Coronary artery (tissue), 2 donors: ENCODE measurements at regions not wholly inside any gene's neighbourhood (a gene's known extent, or its start where the extent isn't known, plus 50 kb on each side); places are given as distances from the start of the nearest gene placed in this dataset.

ENCODE experiments used
- DNase-seq: peaks from one replicate; pipeline ENCODE4 v3.0.0-alpha.2; 2017; ENCODE audit warnings: low spot score
- H3K27ac ChIP-seq, 2 donors: fragments of 200-600 bp; sonication (generic); one replicate each; pipeline ENCODE4 v1.5.1; 2016 to 2019
- H3K4me3 ChIP-seq: fragments of 200-600 bp; sonication (generic); 2 replicates; pipeline ENCODE4 v1.5.1; 2016; ENCODE audit warnings: mild to moderate bottlenecking, moderate library complexity
- TF ChIP-seq, protein P1 (sequence below): fragments of 200-600 bp; sonication (generic); IDR thresholded peaks from one replicate; pipeline ENCODE4 v1.5.1; 2019; ENCODE audit warnings: antibody characterized with exemption

DNA sequence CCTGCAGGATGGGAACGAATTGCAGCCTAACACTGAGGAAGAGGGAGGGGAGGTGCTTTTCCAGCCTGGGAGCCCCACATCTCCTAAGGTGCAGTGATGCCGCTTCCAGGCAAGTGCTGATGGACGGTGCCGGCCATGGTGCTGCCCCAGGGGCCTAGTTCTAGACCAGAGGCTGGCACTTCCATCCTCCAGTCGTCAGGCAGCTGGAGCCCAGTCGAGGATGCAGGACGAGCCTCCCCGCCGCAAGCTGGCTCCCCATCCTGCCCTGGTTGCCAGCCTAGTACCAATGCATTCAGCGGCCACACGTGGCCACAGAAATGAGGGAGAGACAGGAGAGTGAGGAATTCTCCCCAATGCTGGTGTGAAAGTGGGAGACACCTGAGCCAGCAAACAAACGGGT is 413.5 kb downstream of the ZNF516 start:
- H3K4me3 ChIP-seq: no peak overlapping the region
- H3K27ac ChIP-seq: no peak overlapping the region
- DNase-seq: no peak
- TF ChIP-seq, protein P1, sequence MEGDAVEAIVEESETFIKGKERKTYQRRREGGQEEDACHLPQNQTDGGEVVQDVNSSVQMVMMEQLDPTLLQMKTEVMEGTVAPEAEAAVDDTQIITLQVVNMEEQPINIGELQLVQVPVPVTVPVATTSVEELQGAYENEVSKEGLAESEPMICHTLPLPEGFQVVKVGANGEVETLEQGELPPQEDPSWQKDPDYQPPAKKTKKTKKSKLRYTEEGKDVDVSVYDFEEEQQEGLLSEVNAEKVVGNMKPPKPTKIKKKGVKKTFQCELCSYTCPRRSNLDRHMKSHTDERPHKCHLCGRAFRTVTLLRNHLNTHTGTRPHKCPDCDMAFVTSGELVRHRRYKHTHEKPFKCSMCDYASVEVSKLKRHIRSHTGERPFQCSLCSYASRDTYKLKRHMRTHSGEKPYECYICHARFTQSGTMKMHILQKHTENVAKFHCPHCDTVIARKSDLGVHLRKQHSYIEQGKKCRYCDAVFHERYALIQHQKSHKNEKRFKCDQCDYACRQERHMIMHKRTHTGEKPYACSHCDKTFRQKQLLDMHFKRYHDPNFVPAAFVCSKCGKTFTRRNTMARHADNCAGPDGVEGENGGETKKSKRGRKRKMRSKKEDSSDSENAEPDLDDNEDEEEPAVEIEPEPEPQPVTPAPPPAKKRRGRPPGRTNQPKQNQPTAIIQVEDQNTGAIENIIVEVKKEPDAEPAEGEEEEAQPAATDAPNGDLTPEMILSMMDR: no peak

DNA sequence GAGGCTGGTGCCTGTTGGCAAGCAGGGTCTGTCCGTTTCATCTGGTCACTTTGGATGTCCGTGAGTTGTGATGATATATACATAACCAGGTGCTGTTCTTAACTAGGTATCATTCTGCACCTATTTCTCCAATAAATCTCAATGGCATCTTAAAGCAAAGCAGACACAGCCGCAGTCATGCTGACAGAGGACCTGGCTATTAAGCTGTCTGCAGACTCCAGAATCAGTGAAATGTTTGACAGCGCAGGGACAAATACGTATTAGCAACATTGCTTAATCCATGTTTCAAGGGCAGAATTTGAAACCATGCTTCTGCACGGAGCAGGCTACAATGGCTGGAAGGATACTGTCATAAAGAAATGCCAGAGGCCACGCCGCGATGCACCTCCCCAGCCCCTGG is 414.6 kb downstream of the ZNF516 start:
- no peak overlapping the region for H3K27ac ChIP-seq
- no peak for DNase-seq
- H3K4me3 ChIP-seq: no peak overlapping the region
- TF ChIP-seq, protein P1: no peak

DNA sequence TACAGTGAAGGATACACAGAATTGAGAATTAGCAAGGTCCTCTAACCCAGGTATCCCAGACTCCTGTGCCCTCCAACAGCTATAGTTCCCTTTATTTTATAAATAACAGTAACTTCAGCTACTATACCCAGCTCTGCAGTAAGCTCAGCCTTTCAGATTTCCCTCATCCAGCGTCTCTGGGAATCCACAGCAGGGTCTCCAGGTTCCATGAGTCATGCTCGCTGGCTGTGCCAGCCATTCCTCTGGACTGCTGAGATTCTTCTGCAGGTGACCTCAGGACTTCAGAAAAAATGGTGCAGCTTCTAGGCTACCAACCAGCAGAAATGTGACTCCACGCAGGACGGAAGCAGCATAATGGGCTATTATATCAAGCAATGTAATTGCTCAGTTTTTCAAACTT is 419.3 kb downstream of the ZNF516 start:
- H3K27ac ChIP-seq: no peak overlapping the region
- no peak for DNase-seq
- TF ChIP-seq, protein P1: no peak
- H3K4me3 ChIP-seq: no peak overlapping the region

DNA sequence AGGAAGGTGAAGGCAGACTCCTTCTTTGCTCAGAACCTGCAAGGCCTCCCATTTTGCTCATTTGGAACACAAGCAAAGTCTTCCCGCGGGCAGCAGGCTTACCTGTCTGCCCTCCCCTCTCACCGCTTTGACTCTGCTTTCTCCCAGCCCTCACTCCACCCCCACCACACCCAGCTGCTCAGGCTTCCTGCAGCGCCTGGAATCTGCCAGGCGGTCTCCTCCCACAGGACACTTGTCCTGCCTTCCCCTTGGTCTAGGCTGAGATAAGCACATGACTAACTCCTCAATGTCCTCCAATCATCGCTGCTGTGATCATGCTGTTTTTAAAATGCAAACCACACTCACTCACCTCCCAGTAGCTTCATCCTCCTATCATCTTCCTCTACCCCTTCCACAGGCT is 430.0 kb downstream of the ZNF516 start:
- DNase-seq: no peak
- H3K4me3 ChIP-seq: no peak overlapping the region
- TF ChIP-seq, protein P1: no peak
- H3K27ac ChIP-seq: no peak overlapping the region

DNA sequence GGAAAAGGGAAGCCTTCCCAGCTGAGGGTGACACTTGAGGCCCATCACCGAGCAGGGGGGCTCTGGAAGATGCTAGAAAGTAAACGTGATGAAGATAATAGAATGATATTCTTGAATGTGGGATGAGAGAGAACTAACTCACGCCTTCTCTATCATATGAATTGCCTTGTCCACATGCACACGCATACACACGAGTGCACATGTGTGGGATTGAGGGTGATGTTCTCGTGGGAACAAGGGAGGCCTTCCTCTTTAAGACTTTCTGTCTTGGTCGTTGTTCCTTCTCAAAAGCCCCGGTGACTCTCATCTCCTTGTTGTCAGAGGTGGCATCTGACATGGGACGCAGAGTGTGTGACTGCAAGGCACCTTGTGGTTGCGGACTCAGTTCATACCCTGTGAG is 436.9 kb downstream of the ZNF516 start:
- no peak overlapping the region for H3K27ac ChIP-seq
- no peak for DNase-seq
- TF ChIP-seq, protein P1: no peak
- H3K4me3 ChIP-seq: no peak overlapping the region

DNA sequence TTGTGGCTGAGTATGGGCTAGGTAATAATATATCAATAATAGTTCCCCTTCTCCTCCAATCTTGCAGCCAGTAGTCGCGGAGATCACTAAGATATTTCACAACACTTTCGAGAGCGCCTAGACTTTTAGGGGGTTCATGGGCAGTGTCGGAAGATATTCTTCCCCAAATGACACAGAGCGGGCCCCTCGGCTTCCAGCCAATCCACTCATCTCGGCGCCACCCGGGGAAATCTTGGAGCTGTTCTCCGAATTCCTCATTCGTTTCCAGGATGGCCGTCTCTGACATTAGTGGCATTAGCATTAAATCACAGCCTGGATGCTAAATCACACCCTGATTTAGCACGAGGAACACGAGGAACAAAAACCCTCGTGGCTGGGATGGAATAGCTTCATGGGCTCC is 437.7 kb downstream of the ZNF516 start:
- DNase-seq: no peak
- Histone ChIP-seq H3K4me3 (no peak overlapping the region), H3K27ac (no peak overlapping the region)
- TF ChIP-seq, protein P1: no peak

DNA sequence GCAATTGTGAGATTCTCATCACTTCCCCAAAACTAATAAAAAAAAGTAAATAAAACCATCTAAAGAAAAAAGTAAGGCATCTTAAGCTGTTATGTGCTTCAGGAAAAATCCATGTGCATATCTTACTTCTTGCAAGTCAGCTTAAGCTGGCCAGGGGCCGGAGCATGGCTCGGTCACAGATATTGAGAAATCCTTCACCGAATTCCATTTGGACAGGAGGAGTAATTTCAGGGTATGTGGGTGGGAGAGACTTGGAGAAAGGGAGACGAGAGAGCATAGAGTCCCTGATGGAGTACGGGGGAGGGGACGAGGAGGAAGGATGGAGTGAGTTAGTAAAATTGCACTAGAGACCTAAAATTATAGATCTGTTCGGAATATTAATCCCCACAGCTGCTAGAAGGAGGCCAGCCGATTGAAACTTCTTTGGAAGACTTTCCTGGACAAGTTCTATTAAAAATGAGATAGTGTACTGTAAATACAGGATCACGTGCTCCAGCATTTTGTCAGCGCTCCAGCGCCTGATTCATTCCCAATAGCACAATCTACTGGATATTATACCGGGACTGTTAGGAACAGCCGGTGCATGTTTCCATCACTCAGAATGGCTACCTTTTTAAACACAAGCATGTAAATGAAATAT is 438.5 kb downstream of the ZNF516 start:
- TF ChIP-seq, protein P1: no peak
- Histone ChIP-seq H3K4me3 (no peak overlapping the region), H3K27ac (no peak overlapping the region)
- DNase-seq: no peak
